MM.1S (cell line): ENCODE measurements at regions not wholly inside any gene's neighbourhood (a gene's known extent, or its start where the extent isn't known, plus 50 kb on each side); places are given as distances from the start of the nearest gene placed in this dataset.

Source experiments
- DNase-seq: peaks from one replicate; pipeline ENCODE4 v3.0.0-alpha.2; 2015
- H2AFZ ChIP-seq: fragments of 300-600 bp; sonication (generic); 2 replicates; pipeline ENCODE4 v1.6.0; 2016; ENCODE audit warnings: antibody characterized with exemption, low read length
- H3F3A ChIP-seq: fragments of 300-600 bp; sonication (generic); 2 replicates; pipeline ENCODE4 v1.6.1; 2016; ENCODE audit warnings: mild to moderate bottlenecking, antibody characterized with exemption, low read length, moderate library complexity, mixed read lengths; ENCODE audit not compliant: insufficient read depth
- H3K27ac ChIP-seq: fragments of 300-600 bp; sonication (generic); 2 replicates; pipeline ENCODE4 v1.5.1; 2016; ENCODE audit warnings: mild to moderate bottlenecking, low read length
- H3K27me3 ChIP-seq: fragments of 300-600 bp; sonication (generic); replicated peaks from 2 replicates; pipeline ENCODE4 v1.6.0; 2016; ENCODE audit warnings: low read length; ENCODE audit not compliant: insufficient read depth
- H3K36me3 ChIP-seq: fragments of 300-600 bp; sonication (generic); replicated peaks from 2 replicates; pipeline ENCODE4 v1.6.1; 2016; ENCODE audit warnings: mild to moderate bottlenecking, low read length, mixed read lengths; ENCODE audit not compliant: insufficient read depth
- H3K4me1 ChIP-seq: fragments of 300-600 bp; sonication (generic); 2 replicates; pipeline ENCODE4 v1.6.1; 2016; ENCODE audit warnings: low read length, mixed read lengths
- H3K4me2 ChIP-seq: fragments of 300-600 bp; sonication (generic); 2 replicates; pipeline ENCODE4 v1.6.0; 2016; ENCODE audit warnings: low read depth, low read length
- H3K4me3 ChIP-seq: fragments of 300-600 bp; sonication (generic); 2 replicates; pipeline ENCODE4 v1.5.1; 2016; ENCODE audit warnings: low read length, mixed read lengths
- H3K79me2 ChIP-seq: fragments of 300-600 bp; sonication (generic); 2 replicates; pipeline ENCODE4 v1.6.1; 2016; ENCODE audit warnings: mixed run types, low read length, mixed read lengths
- H3K9ac ChIP-seq: fragments of 300-600 bp; sonication (generic); 2 replicates; pipeline ENCODE4 v1.6.1; 2016; ENCODE audit warnings: low read length, mixed read lengths
- H3K9me2 ChIP-seq: fragments of 300-600 bp; sonication (generic); replicated peaks from 2 replicates; pipeline ENCODE4 v1.6.1; 2016; ENCODE audit warnings: mild to moderate bottlenecking, low read length, mixed read lengths; ENCODE audit not compliant: insufficient read depth
- H3K9me3 ChIP-seq: fragments of 300-600 bp; sonication (generic); replicated peaks from 2 replicates; pipeline ENCODE4 v1.6.1; 2016; ENCODE audit warnings: mild to moderate bottlenecking, low read length, mixed read lengths; ENCODE audit not compliant: insufficient read depth
- H4K20me1 ChIP-seq: fragments of 300-600 bp; sonication (generic); 2 replicates; pipeline ENCODE4 v1.6.1; 2016; ENCODE audit warnings: mild to moderate bottlenecking, low read length, moderate library complexity, mixed read lengths; ENCODE audit not compliant: insufficient read depth
- EZH2 ChIP-seq: fragments of 300-600 bp; sonication (generic); optimal IDR thresholded peaks from 2 replicates; pipeline ENCODE3; 2017; ENCODE audit warnings: low read depth, mild to moderate bottlenecking, antibody characterized with exemption, low read length, mixed read lengths
- EZH2phosphoT487 ChIP-seq: fragments of 300-600 bp; sonication (generic); IDR thresholded peaks from 2 replicates; pipeline ENCODE4 v1.6.1; 2018; ENCODE audit warnings: antibody characterized with exemption, low read length
- TF ChIP-seq, protein P1 (sequence below): fragments of 300-600 bp; sonication (generic); IDR thresholded peaks from 2 replicates; pipeline ENCODE4 v1.5.1; 2016; ENCODE audit warnings: antibody characterized with exemption, low read length, mixed read lengths

DNA sequence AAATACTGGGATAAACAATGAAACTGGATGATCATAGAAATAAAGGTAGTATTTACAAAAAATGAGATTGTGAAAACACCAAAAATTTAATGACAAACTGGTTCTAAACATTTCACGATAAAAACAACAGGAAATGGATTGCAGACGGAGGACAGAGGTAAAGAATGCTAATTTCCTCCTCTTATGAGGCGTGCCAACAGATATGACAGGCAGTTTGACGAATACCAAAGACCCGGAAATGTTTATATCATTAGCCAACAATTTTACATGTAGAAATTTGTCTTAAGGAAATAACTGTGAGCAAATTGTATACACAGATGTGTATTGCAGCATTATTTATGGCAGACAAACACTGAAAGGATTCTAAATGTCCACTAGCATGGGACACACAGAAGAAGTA, 162.0 kb upstream of the MGMT start:
- Histone ChIP-seq H3K9ac (no peak overlapping the region), H4K20me1 (no peaks in the 10 kb centered on the region), H2AFZ (no peak overlapping the region), H3K9me2 (no peaks in the 10 kb centered on the region), H3K4me3 (no peak overlapping the region), H3F3A (no peaks in the 10 kb centered on the region), H3K4me1 (no peaks in the 10 kb centered on the region), H3K27ac (no peak overlapping the region), H3K36me3 (no peaks in the 10 kb centered on the region), H3K79me2 (no peaks in the 10 kb centered on the region), H3K9me3 (no peaks in the 10 kb centered on the region), H3K4me2 (no peak overlapping the region), H3K27me3 (no peaks in the 10 kb centered on the region)
- no peak for DNase-seq
- TF ChIP-seq EZH2phosphoT487 (no peak), EZH2 (no peak)
- TF ChIP-seq, protein P1, sequence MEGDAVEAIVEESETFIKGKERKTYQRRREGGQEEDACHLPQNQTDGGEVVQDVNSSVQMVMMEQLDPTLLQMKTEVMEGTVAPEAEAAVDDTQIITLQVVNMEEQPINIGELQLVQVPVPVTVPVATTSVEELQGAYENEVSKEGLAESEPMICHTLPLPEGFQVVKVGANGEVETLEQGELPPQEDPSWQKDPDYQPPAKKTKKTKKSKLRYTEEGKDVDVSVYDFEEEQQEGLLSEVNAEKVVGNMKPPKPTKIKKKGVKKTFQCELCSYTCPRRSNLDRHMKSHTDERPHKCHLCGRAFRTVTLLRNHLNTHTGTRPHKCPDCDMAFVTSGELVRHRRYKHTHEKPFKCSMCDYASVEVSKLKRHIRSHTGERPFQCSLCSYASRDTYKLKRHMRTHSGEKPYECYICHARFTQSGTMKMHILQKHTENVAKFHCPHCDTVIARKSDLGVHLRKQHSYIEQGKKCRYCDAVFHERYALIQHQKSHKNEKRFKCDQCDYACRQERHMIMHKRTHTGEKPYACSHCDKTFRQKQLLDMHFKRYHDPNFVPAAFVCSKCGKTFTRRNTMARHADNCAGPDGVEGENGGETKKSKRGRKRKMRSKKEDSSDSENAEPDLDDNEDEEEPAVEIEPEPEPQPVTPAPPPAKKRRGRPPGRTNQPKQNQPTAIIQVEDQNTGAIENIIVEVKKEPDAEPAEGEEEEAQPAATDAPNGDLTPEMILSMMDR = no peak

DNA sequence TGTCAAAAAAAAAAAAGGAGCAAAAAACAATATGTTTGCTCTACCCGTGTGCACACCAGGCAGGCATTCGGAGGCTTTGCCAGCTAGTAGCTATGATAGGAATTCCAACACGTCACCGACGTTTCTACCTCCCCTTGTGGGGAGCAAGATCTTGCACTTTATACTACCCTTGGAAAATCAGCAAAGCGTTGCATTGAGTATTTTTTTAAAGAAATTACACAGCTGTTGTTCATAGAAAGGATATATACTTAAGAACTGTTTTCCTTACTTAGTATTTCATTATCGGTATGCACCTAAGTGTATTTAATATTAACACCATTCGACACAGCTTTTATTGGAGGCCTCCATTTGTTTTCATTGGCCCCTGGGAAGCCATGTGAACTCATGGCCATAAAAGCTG, 159.9 kb upstream of the MGMT start:
- Histone ChIP-seq H3K4me3 (no peak overlapping the region), H3K36me3 (no peaks in the 10 kb centered on the region)
- TF ChIP-seq EZH2 (no peak), EZH2phosphoT487 (no peak)
- TF ChIP-seq, protein P1 = no peak

DNA sequence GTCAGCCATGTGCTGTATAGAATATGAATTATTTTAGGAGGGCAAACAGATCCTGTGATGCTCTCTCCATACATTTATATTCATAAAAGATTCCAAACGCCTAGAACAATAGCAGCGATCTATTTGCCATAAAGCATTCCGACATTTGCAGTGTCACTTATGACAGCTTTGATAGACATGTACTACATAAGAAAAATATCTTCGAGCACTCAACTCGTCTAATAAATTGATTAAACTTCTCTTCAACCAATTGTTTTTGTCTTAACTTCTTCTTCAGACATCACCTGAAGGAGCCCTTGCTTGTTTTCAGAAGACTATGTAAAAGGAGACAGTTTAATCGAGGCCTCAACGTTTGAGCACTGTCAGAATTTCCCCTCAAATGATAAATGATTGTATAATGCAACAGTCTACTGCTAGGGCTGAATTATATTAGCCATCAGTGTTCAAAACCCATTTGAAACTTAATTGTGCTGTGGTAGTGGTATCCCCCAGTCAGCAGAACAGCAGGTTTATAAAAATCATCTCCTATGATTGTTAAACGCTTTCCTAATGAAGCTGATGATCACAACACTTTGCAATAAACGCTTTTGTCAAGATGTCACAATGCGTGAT, 158.0 kb upstream of the MGMT start:
- H3K4me3 ChIP-seq = no peak overlapping the region
- no peaks in the 10 kb centered on the region for H3K36me3 ChIP-seq
- no peak for DNase-seq
- H3K4me2 ChIP-seq = no peak overlapping the region
- no peak overlapping the region for H3K9ac ChIP-seq
- H3K27me3 ChIP-seq = no peaks in the 10 kb centered on the region
- H4K20me1 ChIP-seq = no peaks in the 10 kb centered on the region
- no peaks in the 10 kb centered on the region for H3K9me2 ChIP-seq
- H3K4me1 ChIP-seq = no peaks in the 10 kb centered on the region
- no peaks in the 10 kb centered on the region for H3K79me2 ChIP-seq
- no peaks in the 10 kb centered on the region for H3K9me3 ChIP-seq
- H3K27ac ChIP-seq = no peak overlapping the region
- H2AFZ ChIP-seq = no peak overlapping the region
- TF ChIP-seq, protein P1 = no peak
- TF ChIP-seq EZH2 (no peak), EZH2phosphoT487 (no peak)
- no peaks in the 10 kb centered on the region for H3F3A ChIP-seq

More for the DNA sequence above, 159.9 kb upstream of the MGMT start:
- no peak overlapping the region for H3K4me2 ChIP-seq
- no peak overlapping the region for H3K9ac ChIP-seq
- no peaks in the 10 kb centered on the region for H3K4me1 ChIP-seq
- H2AFZ ChIP-seq = no peak overlapping the region
- no peaks in the 10 kb centered on the region for H3F3A ChIP-seq
- H3K27ac ChIP-seq = no peak overlapping the region
- H3K27me3 ChIP-seq = no peaks in the 10 kb centered on the region
- H3K9me3 ChIP-seq = no peaks in the 10 kb centered on the region
- no peak for DNase-seq
- H3K9me2 ChIP-seq = no peaks in the 10 kb centered on the region
- H4K20me1 ChIP-seq = no peaks in the 10 kb centered on the region
- no peaks in the 10 kb centered on the region for H3K79me2 ChIP-seq
